ENCODE measurements at regions not wholly inside any gene's neighbourhood (a gene's known extent, or its start where the extent isn't known, plus 50 kb on each side); places are given as distances from the start of the nearest gene placed in this dataset.

DNA sequence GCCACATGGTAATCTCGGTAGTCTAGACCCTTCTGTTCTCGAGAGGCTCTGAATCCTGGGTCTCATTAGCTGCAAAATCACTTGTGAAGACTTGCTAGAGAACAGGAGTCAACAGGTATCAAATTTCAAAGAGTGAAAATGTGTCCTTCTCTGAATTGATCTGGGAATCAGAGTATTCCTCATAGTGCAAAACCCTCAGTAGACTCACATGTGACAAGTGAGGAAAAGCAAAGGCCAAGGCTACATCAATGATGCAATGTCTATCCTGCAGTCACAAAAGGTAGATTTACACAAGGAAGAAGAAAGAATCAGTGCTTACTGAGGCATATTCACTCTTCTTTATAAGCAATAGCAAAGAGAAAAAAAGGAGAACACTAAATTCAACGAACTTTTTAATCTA lies 1220.0 kb upstream of the GJE1 start:
- ATAC-seq = no peak
- Histone ChIP-seq H3K27ac (no peak overlapping the region), H3K36me3 (no peaks in the 10 kb centered on the region), H3K27me3 (no peaks in the 10 kb centered on the region), H3K4me1 (peaks cover 0 to 8% (median 0%) of the 10 kb centered on the region in 3 donors), H3K4me3 (no peak overlapping the region), H3K9me3 (no peaks in the 10 kb centered on the region)
- 84 to 93% methylated on average over 3 of the region's 3 CpGs for WGBS, 2 donors (ENCODE audit: low coverage in 1 of 2)
- TF ChIP-seq POLR2A (IDR thresholded peaks at IDR 0.05) (no peak), POLR2AphosphoS5 (IDR thresholded peaks at IDR 0.05) (no peak), EP300 (IDR thresholded peaks at IDR 0.05) (no peak)
- TF ChIP-seq, protein P1, sequence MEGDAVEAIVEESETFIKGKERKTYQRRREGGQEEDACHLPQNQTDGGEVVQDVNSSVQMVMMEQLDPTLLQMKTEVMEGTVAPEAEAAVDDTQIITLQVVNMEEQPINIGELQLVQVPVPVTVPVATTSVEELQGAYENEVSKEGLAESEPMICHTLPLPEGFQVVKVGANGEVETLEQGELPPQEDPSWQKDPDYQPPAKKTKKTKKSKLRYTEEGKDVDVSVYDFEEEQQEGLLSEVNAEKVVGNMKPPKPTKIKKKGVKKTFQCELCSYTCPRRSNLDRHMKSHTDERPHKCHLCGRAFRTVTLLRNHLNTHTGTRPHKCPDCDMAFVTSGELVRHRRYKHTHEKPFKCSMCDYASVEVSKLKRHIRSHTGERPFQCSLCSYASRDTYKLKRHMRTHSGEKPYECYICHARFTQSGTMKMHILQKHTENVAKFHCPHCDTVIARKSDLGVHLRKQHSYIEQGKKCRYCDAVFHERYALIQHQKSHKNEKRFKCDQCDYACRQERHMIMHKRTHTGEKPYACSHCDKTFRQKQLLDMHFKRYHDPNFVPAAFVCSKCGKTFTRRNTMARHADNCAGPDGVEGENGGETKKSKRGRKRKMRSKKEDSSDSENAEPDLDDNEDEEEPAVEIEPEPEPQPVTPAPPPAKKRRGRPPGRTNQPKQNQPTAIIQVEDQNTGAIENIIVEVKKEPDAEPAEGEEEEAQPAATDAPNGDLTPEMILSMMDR (IDR thresholded peaks at IDR 0.05) = no peak

DNA sequence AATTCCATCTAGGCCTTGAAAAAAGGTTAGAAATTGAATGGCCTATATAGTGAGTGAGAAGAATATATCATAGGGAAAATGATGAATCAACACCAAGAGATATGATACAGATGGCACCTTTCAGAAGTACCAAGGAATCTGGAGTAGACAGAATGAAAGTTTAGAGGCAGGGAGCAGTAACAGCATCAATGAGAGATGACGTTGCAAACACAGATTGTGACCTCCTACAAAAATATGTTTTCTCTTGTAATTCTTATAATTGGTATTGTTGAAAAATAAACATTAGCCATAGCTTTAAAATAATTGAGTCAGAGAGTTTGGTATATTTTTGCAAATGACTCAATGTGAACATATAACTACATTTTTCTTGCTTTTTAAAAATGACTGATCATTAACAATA lies 1223.1 kb upstream of the GJE1 start:
- H3K9me3 ChIP-seq = no peaks in the 10 kb centered on the region
- no peaks in the 10 kb centered on the region for H3K27me3 ChIP-seq
- TF ChIP-seq, protein P1 (IDR thresholded peaks at IDR 0.05) = no peak
- TF ChIP-seq POLR2AphosphoS5 (IDR thresholded peaks at IDR 0.05) (no peak), EP300 (IDR thresholded peaks at IDR 0.05) (no peak), POLR2A (IDR thresholded peaks at IDR 0.05) (no peak)
- 71 to 75% methylated on average over 1 of the region's 1 CpG for WGBS, 2 donors (ENCODE audit: low coverage in 1 of 2)
- no peak overlapping the region for H3K4me3 ChIP-seq
- no peaks in the 10 kb centered on the region for H3K4me1 ChIP-seq
- no peak for ATAC-seq
- no peaks in the 10 kb centered on the region for H3K36me3 ChIP-seq
- no peak overlapping the region for H3K27ac ChIP-seq

DNA sequence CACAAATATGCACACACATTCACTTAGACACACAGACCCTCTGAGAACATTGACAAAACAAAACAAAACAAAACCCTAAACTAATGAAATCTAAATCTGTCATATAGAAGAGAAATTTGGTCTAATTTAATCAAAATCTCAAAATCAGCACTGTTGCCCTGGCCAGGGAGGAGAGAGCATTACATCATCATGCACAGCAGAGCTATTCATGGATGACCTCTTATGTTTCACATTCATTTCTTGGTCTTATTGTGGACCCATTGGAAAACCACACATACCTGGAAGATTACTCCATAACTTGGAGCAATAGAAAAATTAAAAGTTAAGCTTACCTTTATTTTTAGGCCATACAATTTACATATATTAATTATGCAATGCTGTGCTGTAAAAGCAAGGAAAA lies 1223.6 kb upstream of the GJE1 start:
- H3K27ac ChIP-seq = no peak overlapping the region
- no peaks in the 10 kb centered on the region for H3K27me3 ChIP-seq
- no peak for ATAC-seq
- no peaks in the 10 kb centered on the region for H3K4me1 ChIP-seq
- no peak overlapping the region for H3K4me3 ChIP-seq
- no peaks in the 10 kb centered on the region for H3K36me3 ChIP-seq
- TF ChIP-seq EP300 (IDR thresholded peaks at IDR 0.05) (no peak), POLR2AphosphoS5 (IDR thresholded peaks at IDR 0.05) (no peak), POLR2A (IDR thresholded peaks at IDR 0.05) (no peak)
- TF ChIP-seq, protein P1 (IDR thresholded peaks at IDR 0.05) = no peak
- H3K9me3 ChIP-seq = no peaks in the 10 kb centered on the region

DNA sequence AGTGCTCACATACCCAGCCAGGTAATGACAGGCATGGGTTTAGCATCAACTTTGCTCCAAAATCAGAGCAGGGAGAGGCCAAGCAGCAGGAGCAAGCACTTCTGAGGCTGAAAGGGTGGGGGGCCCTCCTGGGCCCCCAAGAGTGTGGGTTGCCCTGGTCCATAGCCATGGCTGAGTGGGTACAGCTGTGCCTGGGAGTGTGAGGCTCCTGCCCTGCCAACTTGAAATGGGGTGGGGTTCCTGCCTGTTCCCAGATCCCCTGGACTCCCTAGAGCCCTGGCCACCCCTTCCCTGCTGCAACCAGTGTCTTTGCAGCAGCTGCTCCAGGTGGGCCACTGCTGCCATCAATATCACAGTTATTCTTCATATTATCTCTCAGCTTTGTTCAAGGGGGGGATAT lies 1224.2 kb upstream of the GJE1 start:
- no peaks in the 10 kb centered on the region for H3K27me3 ChIP-seq
- no peak for ATAC-seq
- no peak for TF ChIP-seq EP300 (IDR thresholded peaks at IDR 0.05)
- TF ChIP-seq, protein P1 (IDR thresholded peaks at IDR 0.05) = no peak
- H3K27ac ChIP-seq = no peak overlapping the region
- no peaks in the 10 kb centered on the region for H3K9me3 ChIP-seq
- H3K4me3 ChIP-seq = no peak overlapping the region
- H3K36me3 ChIP-seq = no peaks in the 10 kb centered on the region
- H3K4me1 ChIP-seq = no peaks in the 10 kb centered on the region

GRCh38 chr6:140907235-140907634 lies 1225.5 kb upstream of the GJE1 start:
- H3K27ac ChIP-seq = no peak overlapping the region
- no peaks in the 10 kb centered on the region for H3K36me3 ChIP-seq
- TF ChIP-seq EP300 (IDR thresholded peaks at IDR 0.05) (no peak), POLR2AphosphoS5 (IDR thresholded peaks at IDR 0.05) (no peak), POLR2A (IDR thresholded peaks at IDR 0.05) (no peak)
- TF ChIP-seq, protein P1 (IDR thresholded peaks at IDR 0.05) = no peak
- H3K9me3 ChIP-seq = no peaks in the 10 kb centered on the region
- H3K4me1 ChIP-seq = no peaks in the 10 kb centered on the region
- H3K27me3 ChIP-seq = no peaks in the 10 kb centered on the region
- no CpG with 5 or more reads among the region's 9 CpGs for WGBS, 2 donors (ENCODE audit: low coverage in 1 of 2)
- ATAC-seq = no peak
- H3K4me3 ChIP-seq = no peak overlapping the region
